Osteoblast (primary cell): ENCODE measurements at regions not wholly inside any gene's neighbourhood (a gene's known extent, or its start where the extent isn't known, plus 50 kb on each side); places are given as distances from the start of the nearest gene placed in this dataset.

Experiments
- DNase-seq: peaks from one replicate; pipeline ENCODE4 v3.0.0; 2011; ENCODE audit warnings: low spot score, mixed read lengths; ENCODE audit not compliant: insufficient read length; ENCODE audit errors: missing footprints
- H2AFZ ChIP-seq: 2 replicates; pipeline ENCODE4 v1.6.0; 2011; ENCODE audit warnings: mild to moderate bottlenecking, low read length
- H3K27ac ChIP-seq: 2 replicates; pipeline ENCODE4 v1.5.1; 2011; ENCODE audit warnings: mild to moderate bottlenecking, low read depth, low read length, moderate library complexity
- H3K27me3 ChIP-seq: 2 replicates; pipeline ENCODE4 v1.6.0; 2012; ENCODE audit warnings: mild to moderate bottlenecking, control low read depth, inconsistent platforms, low read length, moderate library complexity; ENCODE audit not compliant: insufficient read depth
- H3K36me3 ChIP-seq: 2 replicates; pipeline ENCODE4 v1.5.1; 2011; ENCODE audit warnings: mild to moderate bottlenecking, low read length, control low read depth, moderate library complexity; ENCODE audit not compliant: insufficient read depth
- H3K4me1 ChIP-seq: 2 replicates; pipeline ENCODE4 v1.5.1; 2011; ENCODE audit warnings: mild to moderate bottlenecking, low read length, control low read depth, moderate library complexity; ENCODE audit not compliant: insufficient read depth
- H3K4me2 ChIP-seq: 2 replicates; pipeline ENCODE4 v1.6.0; 2011; ENCODE audit warnings: mild to moderate bottlenecking, low read length; ENCODE audit not compliant: insufficient read depth
- H3K4me3 ChIP-seq: fragments of 200-600 bp; sonication (generic); 3 replicates; pipeline ENCODE4 v1.5.1; 2012; ENCODE audit warnings: mild to moderate bottlenecking, low read length, inconsistent platforms; ENCODE audit not compliant: insufficient read depth
- H3K79me2 ChIP-seq: 2 replicates; pipeline ENCODE4 v1.6.0; 2012; ENCODE audit warnings: mild to moderate bottlenecking, low read length, control low read depth, inconsistent platforms; ENCODE audit not compliant: insufficient read depth
- H3K9me3 ChIP-seq: 2 replicates; pipeline ENCODE4 v1.5.1; 2011; ENCODE audit warnings: low read depth, low read length, control low read depth
- H4K20me1 ChIP-seq: 2 replicates; pipeline ENCODE4 v1.6.0; 2012; ENCODE audit warnings: mild to moderate bottlenecking, low read length, control low read depth; ENCODE audit not compliant: insufficient read depth
- TF ChIP-seq, protein P1 (sequence below): IDR thresholded peaks from 2 replicates; pipeline ENCODE4 v1.5.1; 2011; ENCODE audit warnings: mild to moderate bottlenecking, low read depth, low read length, moderate library complexity; ENCODE audit errors: extremely low read depth

DNA sequence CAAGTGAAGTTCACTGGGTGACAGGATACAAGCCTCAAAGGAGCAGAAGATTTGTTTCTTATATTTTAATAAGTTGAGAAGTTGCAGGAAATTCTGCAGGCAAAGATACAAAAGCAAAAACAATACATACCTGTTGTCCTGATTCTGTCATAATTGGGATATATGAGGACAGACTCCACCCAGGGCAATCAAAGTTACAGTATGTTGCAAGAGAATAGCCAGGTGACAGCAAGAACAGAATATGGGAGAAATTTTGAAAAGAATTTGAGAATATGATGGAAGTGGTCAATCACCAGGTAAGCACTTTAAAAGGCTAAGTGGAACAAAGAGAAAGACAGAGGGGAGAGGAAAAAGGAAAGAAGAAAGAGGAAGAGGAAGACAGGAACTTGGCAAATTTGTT is 607.6 kb upstream of the ADGRL4 start:
- H4K20me1 ChIP-seq: no peaks in the 10 kb centered on the region
- H2AFZ ChIP-seq: no peak overlapping the region
- H3K4me2 ChIP-seq: no peak overlapping the region
- H3K9me3 ChIP-seq: no peaks in the 10 kb centered on the region
- H3K4me1 ChIP-seq: no peaks in the 10 kb centered on the region
- no peak overlapping the region for H3K4me3 ChIP-seq
- H3K27me3 ChIP-seq: no peaks in the 10 kb centered on the region
- DNase-seq: no peak
- no peak overlapping the region for H3K27ac ChIP-seq
- no peaks in the 10 kb centered on the region for H3K79me2 ChIP-seq
- H3K36me3 ChIP-seq: no peaks in the 10 kb centered on the region
- TF ChIP-seq, protein P1, sequence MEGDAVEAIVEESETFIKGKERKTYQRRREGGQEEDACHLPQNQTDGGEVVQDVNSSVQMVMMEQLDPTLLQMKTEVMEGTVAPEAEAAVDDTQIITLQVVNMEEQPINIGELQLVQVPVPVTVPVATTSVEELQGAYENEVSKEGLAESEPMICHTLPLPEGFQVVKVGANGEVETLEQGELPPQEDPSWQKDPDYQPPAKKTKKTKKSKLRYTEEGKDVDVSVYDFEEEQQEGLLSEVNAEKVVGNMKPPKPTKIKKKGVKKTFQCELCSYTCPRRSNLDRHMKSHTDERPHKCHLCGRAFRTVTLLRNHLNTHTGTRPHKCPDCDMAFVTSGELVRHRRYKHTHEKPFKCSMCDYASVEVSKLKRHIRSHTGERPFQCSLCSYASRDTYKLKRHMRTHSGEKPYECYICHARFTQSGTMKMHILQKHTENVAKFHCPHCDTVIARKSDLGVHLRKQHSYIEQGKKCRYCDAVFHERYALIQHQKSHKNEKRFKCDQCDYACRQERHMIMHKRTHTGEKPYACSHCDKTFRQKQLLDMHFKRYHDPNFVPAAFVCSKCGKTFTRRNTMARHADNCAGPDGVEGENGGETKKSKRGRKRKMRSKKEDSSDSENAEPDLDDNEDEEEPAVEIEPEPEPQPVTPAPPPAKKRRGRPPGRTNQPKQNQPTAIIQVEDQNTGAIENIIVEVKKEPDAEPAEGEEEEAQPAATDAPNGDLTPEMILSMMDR: no peak

DNA sequence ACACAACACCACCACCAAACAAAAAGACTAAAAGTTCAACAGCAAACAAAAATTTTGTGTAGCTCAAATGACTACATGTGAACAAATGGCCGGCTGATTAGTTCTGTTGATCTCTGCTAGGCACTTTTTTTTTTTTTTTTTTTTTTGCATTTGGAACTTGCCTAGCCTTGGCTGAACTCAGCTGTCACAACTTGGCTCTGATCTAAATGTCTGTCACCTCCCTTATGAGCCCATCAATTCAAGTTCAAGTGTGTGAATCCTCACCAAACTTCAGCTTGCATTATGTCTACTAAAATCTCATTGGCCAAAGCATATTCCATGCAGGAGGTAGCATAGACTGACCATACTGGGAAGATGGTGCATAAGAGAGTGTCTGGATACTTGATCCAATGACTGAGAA is 606.5 kb upstream of the ADGRL4 start:
- no peak for DNase-seq
- H3K27me3 ChIP-seq: no peaks in the 10 kb centered on the region
- no peaks in the 10 kb centered on the region for H3K36me3 ChIP-seq
- H3K4me3 ChIP-seq: no peak overlapping the region
- H3K9me3 ChIP-seq: no peaks in the 10 kb centered on the region
- H4K20me1 ChIP-seq: no peaks in the 10 kb centered on the region
- TF ChIP-seq, protein P1: no peak
- no peak overlapping the region for H3K27ac ChIP-seq
- no peaks in the 10 kb centered on the region for H3K4me1 ChIP-seq
- no peak overlapping the region for H3K4me2 ChIP-seq
- no peaks in the 10 kb centered on the region for H3K79me2 ChIP-seq
- no peak overlapping the region for H2AFZ ChIP-seq

DNA sequence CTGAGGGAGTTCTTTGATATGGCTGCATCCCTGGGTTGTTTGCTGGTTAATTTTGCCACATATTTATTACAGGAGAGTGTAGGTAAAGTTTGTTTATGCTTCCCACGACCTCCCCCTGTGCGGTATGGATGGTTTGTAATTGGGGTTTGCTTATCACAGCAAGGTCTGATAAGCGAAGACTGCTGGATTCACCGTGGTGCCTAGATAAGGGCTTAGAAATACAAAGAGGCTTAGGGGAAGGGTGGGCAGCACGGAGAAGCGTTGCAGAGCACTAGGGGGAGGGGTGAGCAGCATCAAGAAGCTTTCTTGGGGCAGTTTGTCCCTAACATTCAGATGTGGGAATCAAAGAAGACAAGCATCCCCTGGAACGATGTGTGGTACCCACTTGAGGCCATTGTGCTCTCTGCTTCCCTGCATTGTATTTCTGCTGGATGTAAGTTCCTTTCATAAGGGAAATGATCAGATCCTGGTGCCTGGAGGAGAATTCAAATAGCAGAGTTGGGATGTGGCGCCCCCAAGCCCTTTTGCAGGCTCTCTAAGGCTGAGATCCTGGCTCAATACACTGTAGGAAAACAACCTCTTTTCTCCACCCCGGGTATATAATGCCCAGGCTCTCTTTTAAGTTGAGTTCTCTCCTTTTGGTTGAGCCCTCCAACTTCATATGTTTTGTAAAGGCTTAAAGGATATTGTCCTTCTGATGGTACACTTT is 598.1 kb upstream of the ADGRL4 start:
- no peaks in the 10 kb centered on the region for H3K9me3 ChIP-seq
- no peak overlapping the region for H3K4me2 ChIP-seq
- H3K36me3 ChIP-seq: no peaks in the 10 kb centered on the region
- no peak overlapping the region for H3K4me3 ChIP-seq
- peak; percentile 21 for DNase-seq
- H3K4me1 ChIP-seq: no peaks in the 10 kb centered on the region
- H3K27ac ChIP-seq: no peak overlapping the region
- no peak overlapping the region for H2AFZ ChIP-seq
- no peaks in the 10 kb centered on the region for H3K79me2 ChIP-seq
- no peaks in the 10 kb centered on the region for H4K20me1 ChIP-seq
- TF ChIP-seq, protein P1: no peak
- no peaks in the 10 kb centered on the region for H3K27me3 ChIP-seq

DNA sequence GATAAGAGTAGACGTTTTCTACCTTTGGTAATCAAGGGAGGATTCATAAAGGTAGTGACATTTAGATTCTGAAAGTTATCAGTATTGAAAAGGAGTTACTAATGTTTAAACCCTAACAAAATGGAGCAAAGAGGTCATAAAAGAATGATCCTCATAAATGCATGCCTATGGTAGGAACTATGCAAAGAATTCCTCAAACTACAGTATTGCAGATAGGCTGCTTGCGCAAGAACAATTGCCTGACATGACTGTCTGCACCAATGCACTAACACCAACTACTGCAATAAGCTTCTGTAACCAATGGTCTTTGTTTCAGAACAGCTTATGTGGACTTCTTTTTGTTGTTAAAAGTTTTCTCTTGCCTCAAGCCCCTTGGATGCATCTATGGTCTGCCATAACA is 597.3 kb upstream of the ADGRL4 start:
- Histone ChIP-seq H4K20me1 (no peaks in the 10 kb centered on the region), H3K27me3 (no peaks in the 10 kb centered on the region), H3K9me3 (no peaks in the 10 kb centered on the region), H2AFZ (no peak overlapping the region), H3K79me2 (no peaks in the 10 kb centered on the region), H3K4me1 (no peaks in the 10 kb centered on the region), H3K4me2 (no peak overlapping the region), H3K36me3 (no peaks in the 10 kb centered on the region), H3K4me3 (no peak overlapping the region), H3K27ac (no peak overlapping the region)
- TF ChIP-seq, protein P1: no peak
- no peak for DNase-seq
